KMS-11 (cell line): ENCODE measurements at regions not wholly inside any gene's neighbourhood (a gene's known extent, or its start where the extent isn't known, plus 50 kb on each side); places are given as distances from the start of the nearest gene placed in this dataset.

Source experiments
- H2AFZ ChIP-seq: fragments of 200-600 bp; sonication (generic); 2 replicates; pipeline ENCODE4 v1.6.1; 2016; ENCODE audit warnings: antibody characterized with exemption, mixed run types, low read depth
- H3K27ac ChIP-seq: fragments of 200-600 bp; sonication (generic); 2 replicates; pipeline ENCODE4 v1.6.1; 2016; ENCODE audit warnings: mild to moderate bottlenecking, mixed run types
- H3K27me3 ChIP-seq: fragments of 200-600 bp; sonication (generic); 2 replicates; pipeline ENCODE4 v1.6.1; 2017; ENCODE audit warnings: mild to moderate bottlenecking, low read depth, mixed run types, moderate library complexity; ENCODE audit not compliant: insufficient read depth
- H3K36me3 ChIP-seq: fragments of 200-600 bp; sonication (generic); 2 replicates; pipeline ENCODE4 v1.6.1; 2017; ENCODE audit warnings: mild to moderate bottlenecking, mixed run types; ENCODE audit not compliant: insufficient read depth
- H3K4me1 ChIP-seq: fragments of 200-600 bp; sonication (generic); 2 replicates; pipeline ENCODE4 v1.6.1; 2016; ENCODE audit warnings: mild to moderate bottlenecking, low read depth, mixed run types; ENCODE audit not compliant: poor library complexity, severe bottlenecking
- H3K4me2 ChIP-seq: fragments of 200-600 bp; sonication (generic); 2 replicates; pipeline ENCODE4 v1.7.0; 2016; ENCODE audit warnings: mild to moderate bottlenecking, mixed run types
- H3K4me3 ChIP-seq: fragments of 200-600 bp; sonication (generic); IDR thresholded peaks from 2 replicates; pipeline ENCODE4 v1.6.1; 2017; ENCODE audit warnings: low read depth, low read length, mixed read lengths; ENCODE audit not compliant: insufficient read depth
- H3K79me2 ChIP-seq: fragments of 200-600 bp; sonication (generic); 2 replicates; pipeline ENCODE4 v1.6.1; 2016; ENCODE audit warnings: low read depth, mixed run types; ENCODE audit not compliant: insufficient read depth
- H3K9ac ChIP-seq: fragments of 200-600 bp; sonication (generic); 2 replicates; pipeline ENCODE4 v1.6.1; 2016; ENCODE audit warnings: mild to moderate bottlenecking, mixed run types
- H4K20me1 ChIP-seq: fragments of 200-600 bp; sonication (generic); 2 replicates; pipeline ENCODE4 v1.6.1; 2016; ENCODE audit warnings: mild to moderate bottlenecking, mixed run types; ENCODE audit not compliant: insufficient read depth
- TF ChIP-seq, protein P1 (sequence below): fragments of 200-600 bp; sonication (generic); conservative IDR thresholded peaks from 2 replicates; pipeline ENCODE4 v1.6.1; 2017; ENCODE audit warnings: low read depth, mild to moderate bottlenecking, antibody characterized with exemption, low read length, moderate library complexity, mixed read lengths

DNA sequence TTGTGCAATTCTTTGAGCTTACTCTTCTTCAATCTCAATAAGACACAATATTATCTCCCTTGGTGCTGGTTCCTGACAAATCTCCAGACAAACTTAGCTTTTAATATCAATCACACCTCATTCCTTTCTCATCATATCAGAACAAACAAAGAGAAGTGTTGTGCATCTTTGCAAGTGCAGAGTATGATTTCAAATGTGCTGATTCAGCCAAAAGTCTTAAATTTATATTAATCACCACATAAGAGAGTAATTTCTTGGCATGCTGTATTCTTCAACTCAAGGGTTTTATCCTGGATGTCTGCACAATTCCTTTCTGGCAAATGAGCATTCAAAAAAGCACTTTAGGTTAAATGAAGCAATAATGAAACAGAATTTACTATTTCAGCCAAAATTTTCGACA is 877.8 kb downstream of the ANKRD7 start:
- Histone ChIP-seq H3K4me2 (no peak overlapping the region), H3K36me3 (no peaks in the 10 kb centered on the region), H4K20me1 (no peaks in the 10 kb centered on the region), H3K9ac (no peak overlapping the region), H3K79me2 (no peaks in the 10 kb centered on the region), H3K27ac (no peak overlapping the region), H2AFZ (no peak overlapping the region), H3K4me1 (no peaks in the 10 kb centered on the region), H3K27me3 (no peaks in the 10 kb centered on the region), H3K4me3 (no peak overlapping the region)
- TF ChIP-seq, protein P1, sequence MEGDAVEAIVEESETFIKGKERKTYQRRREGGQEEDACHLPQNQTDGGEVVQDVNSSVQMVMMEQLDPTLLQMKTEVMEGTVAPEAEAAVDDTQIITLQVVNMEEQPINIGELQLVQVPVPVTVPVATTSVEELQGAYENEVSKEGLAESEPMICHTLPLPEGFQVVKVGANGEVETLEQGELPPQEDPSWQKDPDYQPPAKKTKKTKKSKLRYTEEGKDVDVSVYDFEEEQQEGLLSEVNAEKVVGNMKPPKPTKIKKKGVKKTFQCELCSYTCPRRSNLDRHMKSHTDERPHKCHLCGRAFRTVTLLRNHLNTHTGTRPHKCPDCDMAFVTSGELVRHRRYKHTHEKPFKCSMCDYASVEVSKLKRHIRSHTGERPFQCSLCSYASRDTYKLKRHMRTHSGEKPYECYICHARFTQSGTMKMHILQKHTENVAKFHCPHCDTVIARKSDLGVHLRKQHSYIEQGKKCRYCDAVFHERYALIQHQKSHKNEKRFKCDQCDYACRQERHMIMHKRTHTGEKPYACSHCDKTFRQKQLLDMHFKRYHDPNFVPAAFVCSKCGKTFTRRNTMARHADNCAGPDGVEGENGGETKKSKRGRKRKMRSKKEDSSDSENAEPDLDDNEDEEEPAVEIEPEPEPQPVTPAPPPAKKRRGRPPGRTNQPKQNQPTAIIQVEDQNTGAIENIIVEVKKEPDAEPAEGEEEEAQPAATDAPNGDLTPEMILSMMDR, result no peak

DNA sequence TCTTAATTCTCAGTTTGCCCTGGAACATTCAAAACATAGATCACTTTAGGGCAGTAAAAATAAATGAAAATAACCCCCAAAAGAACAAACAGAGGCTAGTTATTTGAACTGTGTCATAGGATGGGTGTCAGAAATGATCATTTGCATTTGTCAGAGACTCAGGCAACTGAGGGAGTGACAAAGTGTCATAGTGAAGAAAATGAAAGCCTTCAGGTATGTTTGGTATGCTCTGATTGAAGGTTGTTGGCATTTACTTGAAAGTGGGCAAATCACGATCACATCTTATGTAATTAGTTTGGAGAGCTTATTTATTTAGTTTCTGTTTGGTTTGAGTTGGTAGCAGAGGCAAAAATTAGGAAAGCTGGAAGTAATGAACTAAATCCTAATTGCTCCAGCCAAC is 880.9 kb downstream of the ANKRD7 start:
- Histone ChIP-seq H3K79me2 (no peaks in the 10 kb centered on the region), H3K4me1 (no peaks in the 10 kb centered on the region), H2AFZ (no peak overlapping the region), H3K36me3 (no peaks in the 10 kb centered on the region), H3K4me3 (no peak overlapping the region), H4K20me1 (no peaks in the 10 kb centered on the region), H3K27me3 (no peaks in the 10 kb centered on the region), H3K9ac (no peak overlapping the region), H3K27ac (no peak overlapping the region), H3K4me2 (no peak overlapping the region)
- TF ChIP-seq, protein P1, result no peak

DNA sequence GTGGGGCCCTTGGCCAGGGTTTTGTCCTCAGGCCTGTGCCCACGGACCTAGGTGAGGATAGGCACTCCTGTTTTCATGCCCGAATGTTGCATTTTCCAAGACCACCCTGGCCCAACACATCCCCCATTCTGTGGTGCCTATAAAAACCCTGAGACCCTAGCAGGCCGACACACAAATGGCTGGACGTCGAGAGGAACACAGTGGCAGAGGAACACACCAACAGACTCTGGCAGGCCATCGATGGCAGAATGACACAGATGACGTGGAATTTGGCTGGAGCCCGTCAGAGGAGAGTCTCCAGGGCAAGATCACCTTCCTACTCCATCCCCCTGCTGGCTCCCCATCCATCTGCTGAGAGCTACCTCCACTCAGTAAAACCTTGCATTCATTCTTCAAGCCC is 898.8 kb downstream of the ANKRD7 start:
- no peaks in the 10 kb centered on the region for H3K4me1 ChIP-seq
- no peak overlapping the region for H2AFZ ChIP-seq
- no peaks in the 10 kb centered on the region for H4K20me1 ChIP-seq
- no peak overlapping the region for H3K27ac ChIP-seq
- H3K79me2 ChIP-seq, result no peaks in the 10 kb centered on the region
- H3K4me2 ChIP-seq, result no peak overlapping the region
- no peak overlapping the region for H3K4me3 ChIP-seq
- H3K36me3 ChIP-seq, result no peaks in the 10 kb centered on the region
- TF ChIP-seq, protein P1, result no peak
- H3K9ac ChIP-seq, result no peak overlapping the region
- no peaks in the 10 kb centered on the region for H3K27me3 ChIP-seq

DNA sequence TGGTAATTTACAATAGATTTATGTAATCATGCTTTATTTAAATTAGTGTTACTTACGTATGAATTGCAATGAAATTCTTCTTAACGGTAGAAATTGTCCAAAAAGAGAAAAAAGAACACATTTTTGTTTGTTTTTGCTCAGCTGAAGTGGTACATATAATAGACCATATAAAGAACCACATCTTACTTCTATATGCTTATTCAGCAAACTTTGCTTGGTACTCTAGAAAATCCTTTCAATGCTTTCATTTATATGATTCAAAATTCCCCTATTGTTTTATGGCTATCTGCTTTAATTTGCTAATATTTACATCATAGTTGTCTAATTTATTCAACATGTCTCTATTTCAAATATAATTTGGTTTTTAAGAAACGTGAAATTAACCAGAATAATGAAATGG is 903.2 kb downstream of the ANKRD7 start:
- Histone ChIP-seq H3K4me3 (no peak overlapping the region), H3K9ac (no peak overlapping the region), H3K4me2 (no peak overlapping the region), H3K27me3 (no peaks in the 10 kb centered on the region), H3K36me3 (no peaks in the 10 kb centered on the region), H2AFZ (no peak overlapping the region), H3K4me1 (no peaks in the 10 kb centered on the region), H4K20me1 (no peaks in the 10 kb centered on the region), H3K27ac (no peak overlapping the region), H3K79me2 (no peaks in the 10 kb centered on the region)
- TF ChIP-seq, protein P1, result no peak

DNA sequence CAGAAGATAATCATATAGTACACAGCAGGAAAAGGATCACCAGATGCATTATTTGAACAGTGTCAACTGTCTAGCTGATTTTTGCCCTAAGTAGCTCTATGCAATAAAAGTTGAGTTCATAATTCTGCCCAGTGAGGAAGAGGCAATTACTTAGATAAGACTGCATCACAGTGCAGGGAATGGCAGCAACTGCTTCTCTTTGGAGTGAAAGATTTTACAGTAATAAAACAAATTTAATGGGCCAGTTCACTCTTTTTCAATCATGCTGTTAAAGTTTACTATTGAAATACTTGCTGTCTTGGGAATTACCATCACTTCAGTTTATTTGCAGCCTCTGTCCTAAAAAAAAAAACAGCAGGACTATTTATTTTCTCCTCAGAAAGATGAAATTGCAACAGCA is 907.9 kb downstream of the ANKRD7 start:
- no peaks in the 10 kb centered on the region for H3K27me3 ChIP-seq
- H3K79me2 ChIP-seq, result no peaks in the 10 kb centered on the region
- TF ChIP-seq, protein P1, result no peak
- H3K27ac ChIP-seq, result no peak overlapping the region
- no peak overlapping the region for H2AFZ ChIP-seq
- no peak overlapping the region for H3K9ac ChIP-seq
- H4K20me1 ChIP-seq, result no peaks in the 10 kb centered on the region
- H3K4me3 ChIP-seq, result no peak overlapping the region
- no peak overlapping the region for H3K4me2 ChIP-seq
- no peaks in the 10 kb centered on the region for H3K36me3 ChIP-seq
- H3K4me1 ChIP-seq, result no peaks in the 10 kb centered on the region
